ENCODE measurements at regions not wholly inside any gene's neighbourhood (a gene's known extent, or its start where the extent isn't known, plus 50 kb on each side); places are given as distances from the start of the nearest gene placed in this dataset.

DNA sequence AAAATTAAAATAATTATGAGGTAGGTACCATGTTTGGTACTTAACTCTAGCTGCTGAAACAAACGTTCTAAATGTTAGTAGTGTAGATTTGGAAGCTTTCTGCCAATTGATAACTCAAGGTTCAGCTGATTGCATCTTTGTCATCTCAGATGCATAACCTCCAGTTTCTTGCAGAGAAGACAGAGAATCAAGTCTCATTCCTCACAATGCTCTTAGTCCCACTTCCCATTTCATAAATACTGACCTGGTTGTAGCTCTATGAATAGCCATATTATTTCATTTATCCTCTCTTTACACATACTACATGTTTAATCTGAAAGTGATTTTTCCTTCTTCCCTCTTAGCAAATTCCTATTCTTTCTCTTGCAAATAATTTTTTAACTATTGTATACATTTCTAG, 178.5 kb upstream of the SETBP1 start:
- no peak for TF ChIP-seq EZH2 (IDR thresholded peaks at IDR 0.05; ENCODE audit: insufficient read depth, poor library complexity, severe bottlenecking)
- no peak for TF ChIP-seq EZH2phosphoT487 (IDR thresholded peaks at IDR 0.05; ENCODE audit: insufficient read depth, low read depth)
